HG03097 (cell line): ENCODE measurements at regions not wholly inside any gene's neighbourhood (a gene's known extent, or its start where the extent isn't known, plus 50 kb on each side); places are given as distances from the start of the nearest gene placed in this dataset.
"Not testable (repeated sequence)": the region's sequence is repeated elsewhere in the genome, so short reads cannot be mapped to it uniquely, and the experiment has no call there.

Experiments
- ATAC-seq: cut with Tn5 transposase; IDR thresholded peaks from one replicate; pipeline ENCODE4 v1.9.1; 2021; ENCODE audit not compliant: unreplicated experiment, low FRiP score

GRCh38 chr6:66265737-66266136 is 558.7 kb upstream of the EYS start:
- ATAC-seq: no peak

- no peak for ATAC-seq
Measured at GRCh38 chr6:66264376-66264775, 557.4 kb upstream of the EYS start.

- not testable (repeated sequence) for ATAC-seq
Measured at GRCh38 chr6:66258731-66259487, 551.9 kb upstream of the EYS start.

- no peak for ATAC-seq
Measured at GRCh38 chr6:66245231-66245630, 538.2 kb upstream of the EYS start.

GRCh38 chr6:66238851-66239250 is 531.8 kb upstream of the EYS start:
- no peak for ATAC-seq

GRCh38 chr6:66232890-66233289 is 525.9 kb upstream of the EYS start:
- ATAC-seq: no peak

- ATAC-seq: no peak
Measured at GRCh38 chr6:66230591-66230990, 523.6 kb upstream of the EYS start.

- ATAC-seq: no peak
Measured at GRCh38 chr6:66226109-66226508, 519.1 kb upstream of the EYS start.

GRCh38 chr6:66210964-66211363 is 503.9 kb upstream of the EYS start:
- no peak for ATAC-seq

- ATAC-seq: no peak
Measured at GRCh38 chr6:66200390-66200789, 493.4 kb upstream of the EYS start.

GRCh38 chr6:66199171-66199570 is 492.1 kb upstream of the EYS start:
- no peak for ATAC-seq

- no peak for ATAC-seq
Measured at GRCh38 chr6:66198062-66198624, 491.1 kb upstream of the EYS start.

GRCh38 chr6:66190858-66191257 is 483.8 kb upstream of the EYS start:
- ATAC-seq: no peak

GRCh38 chr6:66189915-66190314 is 482.9 kb upstream of the EYS start:
- no peak for ATAC-seq

GRCh38 chr6:66186756-66187155 is 479.7 kb upstream of the EYS start:
- no peak for ATAC-seq

GRCh38 chr6:66184091-66184490 is 477.1 kb upstream of the EYS start:
- ATAC-seq: no peak

GRCh38 chr6:66179361-66179760 is 472.3 kb upstream of the EYS start:
- no peak for ATAC-seq

GRCh38 chr6:66173587-66173986 is 466.6 kb upstream of the EYS start:
- no peak for ATAC-seq

GRCh38 chr6:66166713-66167112 is 459.7 kb upstream of the EYS start:
- ATAC-seq: not testable (repeated sequence)

GRCh38 chr6:66161546-66162108 is 454.6 kb upstream of the EYS start:
- no peak for ATAC-seq

GRCh38 chr6:66159937-66160336 is 452.9 kb upstream of the EYS start:
- ATAC-seq: no peak

- no peak for ATAC-seq
Measured at GRCh38 chr6:66153247-66153646, 446.2 kb upstream of the EYS start.
